GM23248 (cell line): ENCODE measurements at regions not wholly inside any gene's neighbourhood (a gene's known extent, or its start where the extent isn't known, plus 50 kb on each side); places are given as distances from the start of the nearest gene placed in this dataset.

Experiments
- DNase-seq: peaks from one replicate; pipeline ENCODE4 v3.0.0-alpha.2; 2015
- H2AFZ ChIP-seq: fragments of 200-600 bp; sonication (generic); 2 replicates; pipeline ENCODE4 v1.6.1; 2016; ENCODE audit warnings: antibody characterized with exemption
- H3F3A ChIP-seq: fragments of 200-600 bp; sonication (generic); 2 replicates; pipeline ENCODE4 v1.6.1; 2016; ENCODE audit warnings: mild to moderate bottlenecking, antibody characterized with exemption, mixed run types; ENCODE audit not compliant: insufficient read depth
- H3K27ac ChIP-seq: fragments of 200-600 bp; sonication (generic); 2 replicates; pipeline ENCODE4 v1.5.1; 2016; ENCODE audit warnings: mild to moderate bottlenecking
- H3K27me3 ChIP-seq: fragments of 200-600 bp; sonication (generic); replicated peaks from 2 replicates; pipeline ENCODE4 v1.6.1; 2016; ENCODE audit warnings: mild to moderate bottlenecking; ENCODE audit not compliant: insufficient read depth
- H3K36me3 ChIP-seq: fragments of 200-600 bp; sonication (generic); 2 replicates; pipeline ENCODE4 v1.6.1; 2016; ENCODE audit warnings: low read depth, mild to moderate bottlenecking
- H3K4me1 ChIP-seq: fragments of 200-600 bp; sonication (generic); 2 replicates; pipeline ENCODE4 v1.6.1; 2016; ENCODE audit warnings: mild to moderate bottlenecking; ENCODE audit not compliant: insufficient read depth
- H3K4me2 ChIP-seq: fragments of 200-600 bp; sonication (generic); one replicate; pipeline ENCODE4 v1.6.1; 2016; ENCODE audit warnings: mild to moderate bottlenecking; ENCODE audit not compliant: unreplicated experiment
- H3K4me3 ChIP-seq: fragments of 200-600 bp; sonication (generic); 2 replicates; pipeline ENCODE4 v1.5.1; 2016; ENCODE audit warnings: mild to moderate bottlenecking
- H3K79me2 ChIP-seq: fragments of 200-600 bp; sonication (generic); 2 replicates; pipeline ENCODE4 v1.6.1; 2016; ENCODE audit warnings: mild to moderate bottlenecking; ENCODE audit not compliant: insufficient read depth
- H3K9ac ChIP-seq: fragments of 200-600 bp; sonication (generic); 2 replicates; pipeline ENCODE4 v1.6.1; 2016; ENCODE audit warnings: mild to moderate bottlenecking
- H3K9me2 ChIP-seq: fragments of 200-600 bp; sonication (generic); 2 replicates; pipeline ENCODE4 v1.6.1; 2016; ENCODE audit warnings: mixed run types, mild to moderate bottlenecking, moderate library complexity; ENCODE audit not compliant: insufficient read depth
- H3K9me3 ChIP-seq: fragments of 200-600 bp; sonication (generic); one replicate; pipeline ENCODE4 v1.6.1; 2017; ENCODE audit warnings: low read depth
- H4K20me1 ChIP-seq: fragments of 200-600 bp; sonication (generic); 2 replicates; pipeline ENCODE4 v1.6.0; 2016; ENCODE audit not compliant: insufficient read depth
- EZH2 ChIP-seq: fragments of 200-600 bp; sonication (generic); IDR thresholded peaks from 2 replicates; pipeline ENCODE4 v1.6.1; 2018; ENCODE audit warnings: antibody characterized with exemption, mild to moderate bottlenecking; ENCODE audit not compliant: insufficient read depth, poor library complexity, severe bottlenecking
- EZH2phosphoT487 ChIP-seq: fragments of 200-600 bp; sonication (generic); IDR thresholded peaks from 2 replicates; pipeline ENCODE4 v1.6.1; 2018; ENCODE audit warnings: antibody characterized with exemption, moderate library complexity, mild to moderate bottlenecking, low read depth; ENCODE audit not compliant: insufficient read depth
- WGBS, 2 experiments: methylation state at CpG; one replicate each; pipeline ENCODE4 v1.1.6; 2015 to 2017; ENCODE audit warnings: low lambda C conversion rate in 2 of 2, low coverage in 1 of 2; ENCODE audit errors: missing lambda C conversion rate in 2 of 2; 5-methylcytosine and 5-hydroxymethylcytosine counted together
- in situ Hi-C: fragments of 300-500 bp; cut with MboI; formaldehyde crosslinking; loops from 2 replicates; pipeline ENCODE4 v1.15.0; 2020

DNA sequence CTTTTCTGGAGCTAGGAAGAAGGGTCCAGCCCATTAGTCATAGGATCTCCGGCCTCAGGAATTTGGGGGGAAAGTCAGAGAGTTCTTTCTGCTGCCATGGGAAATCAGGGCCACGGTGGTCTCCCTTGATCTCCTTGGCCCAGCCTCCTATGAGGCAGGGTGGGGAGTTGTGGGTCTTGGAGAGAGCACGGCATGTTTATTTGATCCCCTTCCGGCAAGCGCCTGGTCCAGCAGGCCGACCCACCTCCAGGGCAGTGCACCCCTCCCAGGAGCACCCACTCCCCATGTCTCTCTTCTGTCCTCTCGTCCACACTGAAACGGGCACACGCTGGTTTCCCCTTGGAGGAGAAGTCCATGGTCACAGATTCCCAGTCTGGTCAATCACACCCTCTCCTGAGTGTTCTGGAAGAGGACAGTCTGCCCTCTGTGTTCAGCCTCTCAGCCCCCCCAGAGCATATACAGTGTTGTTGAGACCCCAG is 464.6 kb upstream of the HS6ST1 start:
- Histone ChIP-seq H3K9ac (no peak overlapping the region), H3K9me3 (no peaks in the 10 kb centered on the region), H3K36me3 (no peaks in the 10 kb centered on the region), H3K4me1 (no peaks in the 10 kb centered on the region), H3K4me2 (no peak overlapping the region), H3K79me2 (no peaks in the 10 kb centered on the region), H3K27ac (no peak overlapping the region), H4K20me1 (no peaks in the 10 kb centered on the region), H3F3A (no peaks in the 10 kb centered on the region), H3K27me3 (peaks cover 8% of the 10 kb centered on the region; the same call in 1 of the 2 replicates), H2AFZ (no peak overlapping the region), H3K9me2 (no peaks in the 10 kb centered on the region), H3K4me3 (no peak overlapping the region)
- no peak for TF ChIP-seq EZH2phosphoT487
- TF ChIP-seq EZH2 = no peak
- in situ Hi-C loops = no loop called here
- DNase-seq = no peak
- WGBS, 2 experiments = 29 to 32% methylated on average over 9 of the region's 9 CpGs

DNA sequence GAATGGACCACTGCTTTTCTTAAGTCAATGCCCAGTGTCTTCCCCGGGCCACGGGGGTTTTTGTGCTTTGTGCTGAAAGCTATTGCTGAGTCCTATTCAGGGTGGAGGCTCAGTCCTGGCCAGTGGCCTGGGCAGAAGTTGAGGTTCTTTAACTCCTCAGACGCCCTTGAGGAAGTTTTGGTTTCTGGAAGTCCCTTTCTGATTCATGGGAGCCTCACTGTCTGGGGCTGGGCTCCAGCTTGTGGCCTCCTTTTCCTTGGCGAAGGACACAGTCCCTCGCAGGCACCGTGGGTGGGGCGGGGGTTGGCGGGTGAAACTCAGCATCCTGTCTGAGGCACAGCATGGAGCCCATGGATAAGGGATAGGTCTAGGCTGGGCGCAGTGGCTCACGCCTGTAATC is 465.2 kb upstream of the HS6ST1 start:
- Histone ChIP-seq H3K9me2 (no peaks in the 10 kb centered on the region), H2AFZ (no peak overlapping the region), H3K4me3 (no peak overlapping the region), H3K9ac (no peak overlapping the region), H3F3A (no peaks in the 10 kb centered on the region), H4K20me1 (no peaks in the 10 kb centered on the region), H3K4me1 (no peaks in the 10 kb centered on the region), H3K36me3 (no peaks in the 10 kb centered on the region), H3K9me3 (no peaks in the 10 kb centered on the region), H3K27ac (no peak overlapping the region), H3K27me3 (peaks cover 6% of the 10 kb centered on the region; the same call in 1 of the 2 replicates), H3K4me2 (no peak overlapping the region), H3K79me2 (no peaks in the 10 kb centered on the region)
- in situ Hi-C loops = no loop called here
- 15 to 19% methylated on average over 10 of the region's 10 CpGs for WGBS, 2 experiments
- TF ChIP-seq EZH2phosphoT487 = no peak
- TF ChIP-seq EZH2 = no peak
- peak; percentile 18 for DNase-seq

DNA sequence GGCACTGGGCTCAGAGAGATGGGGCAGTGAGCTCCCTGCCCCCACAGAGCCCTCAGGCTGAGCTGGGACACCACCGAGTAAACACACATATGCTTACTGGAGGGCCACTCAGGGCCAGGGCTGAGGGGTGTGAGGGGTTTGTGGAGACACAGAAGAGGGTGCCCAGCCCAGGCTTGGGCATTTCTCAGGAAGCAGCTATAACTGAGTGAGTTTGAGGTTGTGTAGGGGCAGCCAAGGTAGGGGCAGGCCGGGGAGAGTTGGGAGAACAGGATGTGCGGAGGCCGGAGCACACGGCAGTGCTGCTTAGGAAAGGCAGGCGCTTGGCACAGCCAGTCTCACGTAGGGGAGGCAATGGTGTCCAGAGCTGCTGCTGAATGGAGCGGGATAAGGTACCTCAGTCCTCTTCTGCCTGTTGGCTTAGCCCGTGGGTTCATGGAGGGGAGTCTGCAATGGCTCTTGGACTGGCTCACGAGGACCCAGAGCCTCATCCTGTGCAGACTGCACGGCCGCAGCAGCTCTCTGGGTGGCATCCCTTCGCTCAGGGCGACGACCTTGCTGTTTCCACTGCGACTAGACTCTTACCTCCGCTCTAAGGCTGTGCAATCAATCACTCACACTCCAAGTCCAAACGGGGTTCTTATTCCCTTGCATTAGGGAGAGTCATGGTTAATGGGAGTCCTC is 466.1 kb upstream of the HS6ST1 start:
- Histone ChIP-seq H4K20me1 (no peaks in the 10 kb centered on the region), H3K4me1 (no peaks in the 10 kb centered on the region), H3K4me3 (no peak overlapping the region), H3K4me2 (no peak overlapping the region), H2AFZ (no peak overlapping the region), H3K27me3 (no peaks in the 10 kb centered on the region), H3K36me3 (no peaks in the 10 kb centered on the region), H3K79me2 (no peaks in the 10 kb centered on the region), H3K27ac (no peak overlapping the region), H3K9ac (no peak overlapping the region), H3F3A (no peaks in the 10 kb centered on the region), H3K9me2 (no peaks in the 10 kb centered on the region), H3K9me3 (no peaks in the 10 kb centered on the region)
- DNase-seq = no peak
- TF ChIP-seq EZH2 = no peak
- TF ChIP-seq EZH2phosphoT487 = no peak
- in situ Hi-C loops = no loop called here
- WGBS, 2 experiments = 63% methylated on average over 17 to 18 of the region's 18 CpGs

DNA sequence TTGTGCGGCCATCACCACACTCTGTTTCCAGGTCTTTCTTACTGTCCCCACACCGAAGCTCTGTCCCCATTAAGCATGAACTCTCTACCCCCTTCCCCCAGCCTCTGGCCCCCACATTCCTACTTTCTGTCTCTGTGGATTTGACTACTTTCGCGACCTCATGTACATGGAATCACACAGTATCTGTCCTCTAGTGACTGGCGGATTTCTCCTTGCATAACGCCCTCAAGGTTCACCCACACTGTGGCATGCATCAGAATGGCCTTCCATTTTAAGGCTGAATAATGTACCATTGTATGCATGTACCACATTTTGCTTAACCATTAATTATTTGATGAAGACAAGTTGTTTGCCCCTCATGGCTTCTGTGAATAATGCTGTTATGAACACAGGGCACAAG is 467.6 kb upstream of the HS6ST1 start:
- Histone ChIP-seq H3K27ac (no peak overlapping the region), H3K9me2 (no peaks in the 10 kb centered on the region), H4K20me1 (no peaks in the 10 kb centered on the region), H3K27me3 (no peaks in the 10 kb centered on the region), H2AFZ (no peak overlapping the region), H3K36me3 (no peaks in the 10 kb centered on the region), H3K4me3 (no peak overlapping the region), H3K9me3 (no peaks in the 10 kb centered on the region), H3K4me1 (no peaks in the 10 kb centered on the region), H3K4me2 (no peak overlapping the region), H3K9ac (no peak overlapping the region), H3F3A (no peaks in the 10 kb centered on the region), H3K79me2 (no peaks in the 10 kb centered on the region)
- in situ Hi-C loops = no loop called here
- TF ChIP-seq EZH2phosphoT487 = no peak
- TF ChIP-seq EZH2 = no peak
- 22 to 24% methylated on average over 6 of the region's 6 CpGs for WGBS, 2 experiments
- DNase-seq = peak; percentile 9
